Epithelial cell of proximal tubule (primary cell): ENCODE measurements at regions not wholly inside any gene's neighbourhood (a gene's known extent, or its start where the extent isn't known, plus 50 kb on each side); places are given as distances from the start of the nearest gene placed in this dataset.

ENCODE experiments used
- DNase-seq: peaks from one replicate; pipeline ENCODE4 v3.0.0-alpha.2; 2011; ENCODE audit warnings: low read depth
- H3K4me3 ChIP-seq: 2 replicates; pipeline ENCODE4 v1.5.1; 2011; ENCODE audit warnings: low read depth, mild to moderate bottlenecking, low read length
- CTCF ChIP-seq: conservative IDR thresholded peaks from 2 replicates; pipeline ENCODE4 v1.5.1; 2012; ENCODE audit warnings: low read depth, mild to moderate bottlenecking, low read length

- no peak for TF ChIP-seq CTCF
- no peak for DNase-seq
- H3K4me3 ChIP-seq: no peak overlapping the region
Measured at GRCh38 chr16:6160871-6161270, 1063.3 kb upstream of the EEF2KMT start.

GRCh38 chr16:6160303-6160702 lies 1062.7 kb upstream of the EEF2KMT start:
- no peak overlapping the region for H3K4me3 ChIP-seq
- DNase-seq: no peak
- no peak for TF ChIP-seq CTCF

GRCh38 chr16:6157806-6158205 lies 1060.2 kb upstream of the EEF2KMT start:
- DNase-seq: no peak
- no peak for TF ChIP-seq CTCF
- no peak overlapping the region for H3K4me3 ChIP-seq

GRCh38 chr16:6155271-6155670 lies 1057.7 kb upstream of the EEF2KMT start:
- DNase-seq: no peak
- TF ChIP-seq CTCF: no peak
- no peak overlapping the region for H3K4me3 ChIP-seq

- no peak overlapping the region for H3K4me3 ChIP-seq
- no peak for TF ChIP-seq CTCF
- no peak for DNase-seq
Measured at GRCh38 chr16:6153901-6154300, 1056.3 kb upstream of the EEF2KMT start.

- H3K4me3 ChIP-seq: no peak overlapping the region
- no peak for TF ChIP-seq CTCF
- no peak for DNase-seq
Measured at GRCh38 chr16:6149031-6149430, 1051.4 kb upstream of the EEF2KMT start.

- DNase-seq: no peak
- TF ChIP-seq CTCF: no peak
- H3K4me3 ChIP-seq: no peak overlapping the region
Measured at GRCh38 chr16:6148361-6148760, 1050.8 kb upstream of the EEF2KMT start.
